G401 (cell line): ENCODE measurements at regions not wholly inside any gene's neighbourhood (a gene's known extent, or its start where the extent isn't known, plus 50 kb on each side); places are given as distances from the start of the nearest gene placed in this dataset.
A peak's percentile ranks its signal among the peaks of the same experiment; 100 is the strongest.

Experiments used
- DNase-seq: peaks from one replicate; pipeline ENCODE4 v3.0.0-alpha.2; 2015; ENCODE audit warnings: low spot score
- in situ Hi-C: cut with HindIII; loops from 2 replicates; pipeline ENCODE4 v1.10.0; 2016; ENCODE audit warnings: low sequenced_read_pairs, mixed read lengths

GRCh38 chr16:64398793-64399192 lies 723.1 kb downstream of the CDH11 start:
- DNase-seq = no peak
- in situ Hi-C loops = no loop called here

GRCh38 chr16:64397945-64398508 lies 723.8 kb downstream of the CDH11 start:
- DNase-seq = no peak
- in situ Hi-C loops = no loop called here

GRCh38 chr16:64397042-64397441 lies 724.8 kb downstream of the CDH11 start:
- DNase-seq = no peak
- in situ Hi-C loops = no loop called here

GRCh38 chr16:64394061-64394460 lies 727.8 kb downstream of the CDH11 start:
- DNase-seq = no peak
- in situ Hi-C loops = no loop called here

- no peak for DNase-seq
- in situ Hi-C loops = no loop called here
Measured at GRCh38 chr16:64392456-64392855, 729.4 kb downstream of the CDH11 start.

- in situ Hi-C loops = no loop called here
- DNase-seq = no peak
Measured at GRCh38 chr16:64391063-64391600, 730.7 kb downstream of the CDH11 start.

GRCh38 chr16:64390102-64390501 lies 731.8 kb downstream of the CDH11 start:
- in situ Hi-C loops = no loop called here
- DNase-seq = no peak

GRCh38 chr16:64384636-64385035 lies 737.2 kb downstream of the CDH11 start:
- DNase-seq = no peak
- in situ Hi-C loops = no loop called here

- no peak for DNase-seq
- in situ Hi-C loops = no loop called here
Measured at GRCh38 chr16:64381979-64382378, 739.9 kb downstream of the CDH11 start.

- DNase-seq = no peak
- in situ Hi-C loops = no loop called here
Measured at GRCh38 chr16:64380751-64381150, 741.1 kb downstream of the CDH11 start.

- in situ Hi-C loops = no loop called here
- DNase-seq = no peak
Measured at GRCh38 chr16:64375391-64375980, 746.4 kb downstream of the CDH11 start.

- DNase-seq = peak; percentile 23
- in situ Hi-C loops = no loop called here
Measured at GRCh38 chr16:64370112-64370511, 751.8 kb downstream of the CDH11 start.

GRCh38 chr16:64365448-64365931 lies 756.4 kb downstream of the CDH11 start:
- in situ Hi-C loops = no loop called here
- no peak for DNase-seq

GRCh38 chr16:64364894-64365293 lies 757.0 kb downstream of the CDH11 start:
- DNase-seq = no peak
- in situ Hi-C loops = no loop called here

GRCh38 chr16:64364416-64364815 lies 757.4 kb downstream of the CDH11 start:
- in situ Hi-C loops = no loop called here
- no peak for DNase-seq

- no peak for DNase-seq
- in situ Hi-C loops = no loop called here
Measured at GRCh38 chr16:64364016-64364415, 757.8 kb downstream of the CDH11 start.

GRCh38 chr16:64363039-64363438 lies 758.8 kb downstream of the CDH11 start:
- in situ Hi-C loops = no loop called here
- DNase-seq = no peak

GRCh38 chr16:64362193-64362592 lies 759.7 kb downstream of the CDH11 start:
- in situ Hi-C loops = no loop called here
- DNase-seq = no peak

- in situ Hi-C loops = no loop called here
- DNase-seq = no peak
Measured at GRCh38 chr16:64361753-64362152, 760.1 kb downstream of the CDH11 start.

- in situ Hi-C loops = no loop called here
- no peak for DNase-seq
Measured at GRCh38 chr16:64358291-64358690, 763.6 kb downstream of the CDH11 start.

- in situ Hi-C loops = no loop called here
- no peak for DNase-seq
Measured at GRCh38 chr16:64356267-64356666, 765.6 kb downstream of the CDH11 start.
